Dedifferentiated amniotic fluid mesenchymal stem cell (primary cell): ENCODE measurements at regions not wholly inside any gene's neighbourhood (a gene's known extent, or its start where the extent isn't known, plus 50 kb on each side); places are given as distances from the start of the nearest gene placed in this dataset.

Experiments
- DNase-seq: peaks from one replicate; pipeline ENCODE4 v3.0.0-alpha.2; 2016; ENCODE audit errors: extremely low spot score

GRCh38 chr5:117084067-117084466, 509.4 kb upstream of the SEMA6A start:
- no peak for DNase-seq

GRCh38 chr5:117082977-117083376, 508.4 kb upstream of the SEMA6A start:
- DNase-seq = no peak

- no peak for DNase-seq
Observed at GRCh38 chr5:117077142-117077541, 502.5 kb upstream of the SEMA6A start.

- DNase-seq = no peak
Observed at GRCh38 chr5:117072439-117072838, 497.8 kb upstream of the SEMA6A start.

- no peak for DNase-seq
Observed at GRCh38 chr5:117065800-117066199, 491.2 kb upstream of the SEMA6A start.

- DNase-seq = no peak
Observed at GRCh38 chr5:117065161-117065560, 490.5 kb upstream of the SEMA6A start.

- no peak for DNase-seq
Observed at GRCh38 chr5:117060099-117060498, 485.5 kb upstream of the SEMA6A start.

GRCh38 chr5:117058740-117059139, 484.1 kb upstream of the SEMA6A start:
- no peak for DNase-seq

- DNase-seq = no peak
Observed at GRCh38 chr5:117055517-117055916, 480.9 kb upstream of the SEMA6A start.

GRCh38 chr5:117054911-117055310, 480.3 kb upstream of the SEMA6A start:
- no peak for DNase-seq

GRCh38 chr5:117054141-117054540, 479.5 kb upstream of the SEMA6A start:
- no peak for DNase-seq

GRCh38 chr5:117041926-117042595, 467.4 kb upstream of the SEMA6A start:
- no peak for DNase-seq

GRCh38 chr5:117039035-117039434, 464.4 kb upstream of the SEMA6A start:
- no peak for DNase-seq

- DNase-seq = no peak
Observed at GRCh38 chr5:117027384-117027783, 452.8 kb upstream of the SEMA6A start.

- DNase-seq = no peak
Observed at GRCh38 chr5:117020999-117021398, 446.4 kb upstream of the SEMA6A start.

GRCh38 chr5:117013280-117013877, 438.8 kb upstream of the SEMA6A start:
- no peak for DNase-seq

GRCh38 chr5:117010574-117010973, 436.0 kb upstream of the SEMA6A start:
- DNase-seq = no peak

- no peak for DNase-seq
Observed at GRCh38 chr5:116998024-116998423, 423.4 kb upstream of the SEMA6A start.

GRCh38 chr5:116992681-116993080, 418.1 kb upstream of the SEMA6A start:
- no peak for DNase-seq

- DNase-seq = no peak
Observed at GRCh38 chr5:116989995-116990394, 415.4 kb upstream of the SEMA6A start.

- no peak for DNase-seq
Observed at GRCh38 chr5:116982035-116982434, 407.4 kb upstream of the SEMA6A start.

- no peak for DNase-seq
Observed at GRCh38 chr5:116980581-116980980, 406.0 kb upstream of the SEMA6A start.

- DNase-seq = no peak
Observed at GRCh38 chr5:116976767-116977166, 402.1 kb upstream of the SEMA6A start.

GRCh38 chr5:116971131-116971530, 396.5 kb upstream of the SEMA6A start:
- no peak for DNase-seq
